Testis (tissue), 2 donors: ENCODE measurements at regions not wholly inside any gene's neighbourhood (a gene's known extent, or its start where the extent isn't known, plus 50 kb on each side); places are given as distances from the start of the nearest gene placed in this dataset.

Source experiments
- DNase-seq: peaks from one replicate; pipeline ENCODE4 v3.0.0-alpha.2; 2019
- H3K27ac ChIP-seq, 2 donors: fragments of 200-600 bp; sonication (generic); one replicate each; pipeline ENCODE4 v1.5.1; 2019
- H3K27me3 ChIP-seq: fragments of 200-600 bp; sonication (generic); one replicate; pipeline ENCODE4 v1.5.1; 2019
- H3K36me3 ChIP-seq: fragments of 200-600 bp; sonication (generic); one replicate; pipeline ENCODE4 v1.5.1; 2017; ENCODE audit warnings: low read depth; ENCODE audit errors: missing control alignments
- H3K4me1 ChIP-seq: fragments of 200-600 bp; sonication (generic); one replicate; pipeline ENCODE4 v1.5.1; 2019
- H3K4me3 ChIP-seq, 2 donors: fragments of 200-600 bp; sonication (generic); one replicate each; pipeline ENCODE4 v1.5.1; 2017 to 2019
- H3K9me3 ChIP-seq: fragments of 200-600 bp; sonication (generic); one replicate; pipeline ENCODE4 v1.5.1; 2017
- POLR2A ChIP-seq: fragments of 450-650 bp; IDR thresholded peaks from one replicate; pipeline ENCODE4 v1.6.1; 2017; ENCODE audit warnings: antibody characterized with exemption, mild to moderate bottlenecking, moderate library complexity
- WGBS, 2 donors: methylation state at CpG; one replicate each; pipeline ENCODE4 v1.1.5; 2018; 5-methylcytosine and 5-hydroxymethylcytosine counted together
- intact Hi-C: fragments of 100-400 bp; cut with DNase I; formaldehyde crosslinking; loops from one replicate; pipeline ENCODE4 v1.15.1; 2023; ENCODE audit warnings: low total_unique reads
- TF ChIP-seq, protein P1 (sequence below), 3 experiments: fragments of 450-650 bp in 2 of 3; fragments of 200-600 bp in 1 of 3; sonication (generic) in 1 of 3; IDR thresholded peaks; one replicate each; pipeline ENCODE4 v1.5.1; 2016 to 2019; ENCODE audit warnings: antibody characterized with exemption in 3 of 3, mild to moderate bottlenecking in 2 of 3, moderate library complexity in 1 of 3

- 69 to 96% methylated on average over 2 of the region's 2 CpGs for WGBS, 2 donors
- Histone ChIP-seq H3K27me3 (no peaks in the 10 kb centered on the region), H3K36me3 (no peaks in the 10 kb centered on the region), H3K9me3 (no peaks in the 10 kb centered on the region), H3K4me1 (no peaks in the 10 kb centered on the region), H3K4me3 (no peak overlapping the region), H3K27ac (no peak overlapping the region)
- DNase-seq, result no peak
- TF ChIP-seq, protein P1, sequence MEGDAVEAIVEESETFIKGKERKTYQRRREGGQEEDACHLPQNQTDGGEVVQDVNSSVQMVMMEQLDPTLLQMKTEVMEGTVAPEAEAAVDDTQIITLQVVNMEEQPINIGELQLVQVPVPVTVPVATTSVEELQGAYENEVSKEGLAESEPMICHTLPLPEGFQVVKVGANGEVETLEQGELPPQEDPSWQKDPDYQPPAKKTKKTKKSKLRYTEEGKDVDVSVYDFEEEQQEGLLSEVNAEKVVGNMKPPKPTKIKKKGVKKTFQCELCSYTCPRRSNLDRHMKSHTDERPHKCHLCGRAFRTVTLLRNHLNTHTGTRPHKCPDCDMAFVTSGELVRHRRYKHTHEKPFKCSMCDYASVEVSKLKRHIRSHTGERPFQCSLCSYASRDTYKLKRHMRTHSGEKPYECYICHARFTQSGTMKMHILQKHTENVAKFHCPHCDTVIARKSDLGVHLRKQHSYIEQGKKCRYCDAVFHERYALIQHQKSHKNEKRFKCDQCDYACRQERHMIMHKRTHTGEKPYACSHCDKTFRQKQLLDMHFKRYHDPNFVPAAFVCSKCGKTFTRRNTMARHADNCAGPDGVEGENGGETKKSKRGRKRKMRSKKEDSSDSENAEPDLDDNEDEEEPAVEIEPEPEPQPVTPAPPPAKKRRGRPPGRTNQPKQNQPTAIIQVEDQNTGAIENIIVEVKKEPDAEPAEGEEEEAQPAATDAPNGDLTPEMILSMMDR (IDR thresholded peaks at IDR 0.05), result no peak
- no peak for TF ChIP-seq POLR2A
- intact Hi-C loops, result no loop called here
These were observed 452.6 kb downstream of the ZNF536 start for GRCh38 chr19:30824809-30825208.

- Histone ChIP-seq H3K27ac (no peak overlapping the region), H3K4me1 (no peaks in the 10 kb centered on the region), H3K27me3 (no peaks in the 10 kb centered on the region), H3K4me3 (no peak overlapping the region), H3K9me3 (no peaks in the 10 kb centered on the region), H3K36me3 (no peaks in the 10 kb centered on the region)
- DNase-seq, result no peak
- intact Hi-C loops, result no loop called here
- 81 to 82% methylated on average over 3 of the region's 3 CpGs for WGBS, 2 donors
- TF ChIP-seq POLR2A, result no peak
- TF ChIP-seq, protein P1 (IDR thresholded peaks at IDR 0.05), result no peak
These were observed 445.9 kb downstream of the ZNF536 start for GRCh38 chr19:30817965-30818567.

- 77 to 80% methylated on average over 12 of the region's 12 CpGs for WGBS, 2 donors
- Histone ChIP-seq H3K27ac (no peak overlapping the region), H3K9me3 (no peaks in the 10 kb centered on the region), H3K4me1 (no peaks in the 10 kb centered on the region), H3K36me3 (no peaks in the 10 kb centered on the region), H3K4me3 (no peak overlapping the region), H3K27me3 (no peaks in the 10 kb centered on the region)
- no peak for DNase-seq
- intact Hi-C loops, result no loop called here
- TF ChIP-seq POLR2A, result no peak
- TF ChIP-seq, protein P1 (IDR thresholded peaks at IDR 0.05), result no peak
These were observed 445.0 kb downstream of the ZNF536 start for GRCh38 chr19:30817197-30817596.

- Histone ChIP-seq H3K36me3 (no peaks in the 10 kb centered on the region), H3K4me3 (no peak overlapping the region), H3K9me3 (no peaks in the 10 kb centered on the region), H3K27me3 (no peaks in the 10 kb centered on the region), H3K4me1 (no peaks in the 10 kb centered on the region), H3K27ac (no peak overlapping the region)
- intact Hi-C loops, result no loop called here
- no peak for DNase-seq
- TF ChIP-seq POLR2A, result no peak
- TF ChIP-seq, protein P1 (IDR thresholded peaks at IDR 0.05), result no peak
These were observed 443.9 kb downstream of the ZNF536 start for GRCh38 chr19:30815889-30816580.
